ENCODE measurements at regions not wholly inside any gene's neighbourhood (a gene's known extent, or its start where the extent isn't known, plus 50 kb on each side); places are given as distances from the start of the nearest gene placed in this dataset.
"Not testable (repeated sequence)": the region's sequence is repeated elsewhere in the genome, so short reads cannot be mapped to it uniquely, and the experiment has no call there.

- intact Hi-C loops (cut with DNase I, micrococcal nuclease), result no loop called here
- POLR2A ChIA-PET, result interaction anchor here (0.6 kb wide), 1 partner anchor 14 kb away, joined by 3 read pairs; no protein-coding TSS in a partner anchor
- no peak for ATAC-seq
- CTCF ChIA-PET, result interaction anchor here (0.7 kb wide), 1 partner anchor 52 kb away, joined by 3 read pairs; no protein-coding TSS in a partner anchor
- DNase-seq, result no peak
- Mint-ChIP-seq H3K4me3 (no peak overlapping the region), H3K27ac (no peak overlapping the region), H3K36me3 (ENCODE audit: low read depth) (peaks cover 2% of the 10 kb centered on the region), H3K4me1 (peaks cover 4% of the 10 kb centered on the region), H3K27me3 (peaks cover 15% of the 10 kb centered on the region), H3K9me3 (ENCODE audit: low read depth) (no peaks in the 10 kb centered on the region)
Measured at GRCh38 chr22:25496396-25497064, 67.9 kb upstream of the GRK3 start.

GRCh38 chr22:25497181-25497641, 67.3 kb upstream of the GRK3 start:
- CTCF ChIA-PET, result interaction anchor here (0.7 kb wide), 1 partner anchor 51 kb away, joined by 3 read pairs; no protein-coding TSS in a partner anchor
- intact Hi-C loops (cut with DNase I, micrococcal nuclease), result no loop called here
- H3K4me3 Mint-ChIP-seq, result no peak overlapping the region

DNA sequence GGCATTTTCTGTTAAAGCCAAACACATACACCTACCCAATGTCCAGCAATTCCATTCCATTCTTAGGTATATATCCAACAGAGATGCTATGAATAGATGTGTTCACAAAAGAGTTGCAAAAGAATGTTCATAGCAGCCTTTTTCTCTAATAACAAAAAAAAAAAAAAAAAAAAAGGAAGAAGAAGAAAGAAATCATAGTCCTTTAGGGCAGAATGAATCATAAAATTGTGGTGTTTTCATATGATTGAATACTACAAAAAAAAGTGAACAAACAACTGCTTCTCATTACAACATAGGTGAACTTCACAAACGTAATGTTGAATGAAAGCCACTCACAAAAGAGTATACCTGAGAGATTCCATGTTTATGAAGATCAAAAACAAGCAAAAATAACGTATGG, 66.8 kb upstream of the GRK3 start:
- H3K27me3 Mint-ChIP-seq, result peaks cover 14% of the 10 kb centered on the region
- intact Hi-C loops (cut with DNase I, micrococcal nuclease), result no loop called here
- POLR2A ChIA-PET, result no interaction called here
- H3K9me3 Mint-ChIP-seq (ENCODE audit: low read depth), result no peaks in the 10 kb centered on the region
- no peak for ATAC-seq
- no peak overlapping the region for H3K4me3 Mint-ChIP-seq
- no peak for DNase-seq
- peaks cover 4% of the 10 kb centered on the region for H3K4me1 Mint-ChIP-seq
- H3K36me3 Mint-ChIP-seq (ENCODE audit: low read depth), result peaks cover 2% of the 10 kb centered on the region
- CTCF ChIA-PET, result no interaction called here
- H3K27ac Mint-ChIP-seq, result no peak overlapping the region

More at GRCh38 chr22:25497181-25497641, 67.3 kb upstream of the GRK3 start:
- Mint-ChIP-seq H3K4me1 (peaks cover 4% of the 10 kb centered on the region), H3K36me3 (ENCODE audit: low read depth) (peaks cover 2% of the 10 kb centered on the region), H3K27ac (no peak overlapping the region), H3K27me3 (peaks cover 15% of the 10 kb centered on the region), H3K9me3 (ENCODE audit: low read depth) (no peaks in the 10 kb centered on the region)
- POLR2A ChIA-PET, result no interaction called here
- DNase-seq (no peak), ATAC-seq (no peak)

- CTCF ChIA-PET; POLR2A ChIA-PET; H3K9me3 Mint-ChIP-seq (ENCODE audit: low read depth); H3K4me3 Mint-ChIP-seq; H3K4me1 Mint-ChIP-seq; DNase-seq; H3K27me3 Mint-ChIP-seq; H3K36me3 Mint-ChIP-seq (ENCODE audit: low read depth); H3K27ac Mint-ChIP-seq; ATAC-seq; intact Hi-C loops (cut with DNase I, micrococcal nuclease): not testable (repeated sequence)
Measured at GRCh38 chr22:25500671-25501070, 63.8 kb upstream of the GRK3 start.

DNA sequence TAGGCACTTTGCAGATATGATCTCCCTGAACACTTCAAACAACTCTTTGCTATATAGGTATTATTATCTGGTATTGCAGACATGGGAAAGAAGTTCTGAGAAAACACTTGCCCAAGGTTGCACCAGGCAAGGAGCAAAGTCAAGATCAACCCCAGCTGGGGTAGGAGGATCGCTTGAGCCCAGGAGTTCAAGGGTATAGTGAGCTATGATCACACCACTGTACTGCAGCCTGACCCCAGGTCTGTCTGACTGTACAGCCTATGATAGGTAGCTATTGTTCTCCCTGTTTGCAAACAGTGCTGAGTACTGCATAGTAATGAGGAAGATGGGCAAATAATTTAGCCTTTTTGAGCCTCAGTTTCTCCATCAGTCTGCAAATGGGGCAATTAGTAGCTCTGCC, 60.5 kb upstream of the GRK3 start:
- ATAC-seq; intact Hi-C loops (cut with DNase I, micrococcal nuclease); H3K4me1 Mint-ChIP-seq; POLR2A ChIA-PET; H3K27ac Mint-ChIP-seq; H3K36me3 Mint-ChIP-seq (ENCODE audit: low read depth); H3K4me3 Mint-ChIP-seq; DNase-seq; H3K27me3 Mint-ChIP-seq; H3K9me3 Mint-ChIP-seq (ENCODE audit: low read depth): not testable (repeated sequence)
- CTCF ChIA-PET, result interaction anchor here (0.6 kb wide), 1 partner anchor 27 kb away, joined by 3 read pairs; no protein-coding TSS in a partner anchor

GRCh38 chr22:25508161-25508560, 56.3 kb upstream of the GRK3 start:
- Mint-ChIP-seq H3K4me3 (no peak overlapping the region), H3K27me3 (no peaks in the 10 kb centered on the region), H3K27ac (no peak overlapping the region), H3K9me3 (ENCODE audit: low read depth) (no peaks in the 10 kb centered on the region), H3K4me1 (no peaks in the 10 kb centered on the region), H3K36me3 (ENCODE audit: low read depth) (peaks cover 5% of the 10 kb centered on the region)
- POLR2A ChIA-PET, result interaction anchor here (1.0 kb wide), 1 partner anchor 20 kb away, joined by 4 read pairs; no protein-coding TSS in a partner anchor
- intact Hi-C loops (cut with DNase I, micrococcal nuclease), result no loop called here
- no peak for ATAC-seq
- CTCF ChIA-PET, result interaction anchor here (0.6 kb wide), 1 partner anchor 166 kb away, joined by 3 read pairs; no protein-coding TSS in a partner anchor
- DNase-seq, result no peak

- no peak overlapping the region for H3K27ac Mint-ChIP-seq
- ATAC-seq (no peak), DNase-seq (no peak)
- CTCF ChIA-PET, result no interaction called here
- no peaks in the 10 kb centered on the region for H3K9me3 Mint-ChIP-seq (ENCODE audit: low read depth)
- POLR2A ChIA-PET, result interaction anchor here (0.6 kb wide), 1 partner anchor 166 kb away, joined by 3 read pairs; no protein-coding TSS in a partner anchor
- no peaks in the 10 kb centered on the region for H3K4me1 Mint-ChIP-seq
- no peaks in the 10 kb centered on the region for H3K27me3 Mint-ChIP-seq
- intact Hi-C loops (cut with DNase I, micrococcal nuclease), result no loop called here
- H3K36me3 Mint-ChIP-seq (ENCODE audit: low read depth), result peaks cover 5% of the 10 kb centered on the region
- no peak overlapping the region for H3K4me3 Mint-ChIP-seq
Measured at GRCh38 chr22:25508761-25509321, 55.6 kb upstream of the GRK3 start.

DNA sequence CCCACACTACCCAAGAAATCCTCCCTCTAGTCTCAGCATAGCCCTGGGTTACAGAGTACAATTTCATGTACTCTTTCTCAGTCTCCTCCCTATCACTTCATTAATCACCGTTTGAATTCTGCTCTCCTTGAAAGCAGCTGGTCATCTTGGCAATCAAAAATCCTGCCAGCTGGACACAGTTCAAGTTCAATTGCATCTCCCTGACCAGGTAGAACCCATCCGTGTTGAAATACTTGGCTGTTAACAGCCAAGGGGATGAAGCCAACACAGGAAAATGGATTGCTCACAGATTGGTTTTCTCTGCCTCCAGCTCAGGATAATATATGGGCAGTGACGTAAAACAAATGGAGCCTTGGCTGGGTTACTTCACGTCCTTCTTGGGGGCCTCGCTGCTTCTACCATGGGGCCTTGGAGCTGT, 55.1 kb upstream of the GRK3 start:
- POLR2A ChIA-PET, result interaction anchor here (0.6 kb wide), 1 partner anchor 165 kb away, joined by 3 read pairs; no protein-coding TSS in a partner anchor
- no peak overlapping the region for H3K4me3 Mint-ChIP-seq
- no peaks in the 10 kb centered on the region for H3K27me3 Mint-ChIP-seq

DNA sequence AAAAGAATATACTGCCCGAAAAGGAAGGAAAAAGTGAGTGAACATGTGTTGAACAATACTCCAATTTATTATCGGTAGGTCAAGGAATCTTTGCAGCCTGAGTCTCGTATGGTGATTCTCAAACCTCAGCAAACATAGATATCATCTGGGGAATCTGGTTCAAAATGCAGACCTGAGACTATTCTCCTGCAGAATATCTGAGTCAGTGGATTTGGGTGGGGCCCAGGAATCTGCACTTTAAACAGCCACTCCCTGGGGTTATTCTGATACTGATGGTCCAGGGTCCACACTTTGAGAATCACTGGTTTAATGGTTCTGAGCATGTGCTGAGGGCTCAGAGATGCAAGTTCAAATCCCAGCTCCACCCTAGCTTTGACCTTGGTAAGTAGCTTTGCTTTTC, 53.6 kb upstream of the GRK3 start:
- ATAC-seq (no peak), DNase-seq (no peak)
- H3K27me3 Mint-ChIP-seq, result no peaks in the 10 kb centered on the region
- H3K4me1 Mint-ChIP-seq, result no peaks in the 10 kb centered on the region
- no peak overlapping the region for H3K27ac Mint-ChIP-seq
- CTCF ChIA-PET, result interaction anchor here (0.6 to 0.7 kb wide), 2 partner anchors 23 to 155 kb away, joined by 3 read pairs; no protein-coding TSS in a partner anchor
- intact Hi-C loops (cut with DNase I, micrococcal nuclease), result no loop called here
- H3K36me3 Mint-ChIP-seq (ENCODE audit: low read depth), result peaks cover 5% of the 10 kb centered on the region
- H3K4me3 Mint-ChIP-seq, result no peak overlapping the region
- POLR2A ChIA-PET, result no interaction called here
- H3K9me3 Mint-ChIP-seq (ENCODE audit: low read depth), result no peaks in the 10 kb centered on the region

More for the DNA sequence above, 55.1 kb upstream of the GRK3 start:
- no peak for ATAC-seq
- no peaks in the 10 kb centered on the region for H3K9me3 Mint-ChIP-seq (ENCODE audit: low read depth)
- no peak overlapping the region for H3K27ac Mint-ChIP-seq
- no peak for DNase-seq
- H3K36me3 Mint-ChIP-seq (ENCODE audit: low read depth), result peaks cover 5% of the 10 kb centered on the region
- intact Hi-C loops (cut with DNase I, micrococcal nuclease), result no loop called here
- CTCF ChIA-PET, result no interaction called here
- H3K4me1 Mint-ChIP-seq, result no peaks in the 10 kb centered on the region

- DNase-seq (no peak), ATAC-seq (no peak)
- peaks cover 5% of the 10 kb centered on the region for H3K36me3 Mint-ChIP-seq (ENCODE audit: low read depth)
- no peaks in the 10 kb centered on the region for H3K27me3 Mint-ChIP-seq
- ChIA-PET POLR2A (no interaction called here), CTCF (no interaction called here)
- no peak overlapping the region for H3K27ac Mint-ChIP-seq
- no peak overlapping the region for H3K4me3 Mint-ChIP-seq
- intact Hi-C loops (cut with DNase I, micrococcal nuclease), result no loop called here
- no peaks in the 10 kb centered on the region for H3K4me1 Mint-ChIP-seq
- no peaks in the 10 kb centered on the region for H3K9me3 Mint-ChIP-seq (ENCODE audit: low read depth)
Measured at GRCh38 chr22:25511725-25512124, 52.8 kb upstream of the GRK3 start.

DNA sequence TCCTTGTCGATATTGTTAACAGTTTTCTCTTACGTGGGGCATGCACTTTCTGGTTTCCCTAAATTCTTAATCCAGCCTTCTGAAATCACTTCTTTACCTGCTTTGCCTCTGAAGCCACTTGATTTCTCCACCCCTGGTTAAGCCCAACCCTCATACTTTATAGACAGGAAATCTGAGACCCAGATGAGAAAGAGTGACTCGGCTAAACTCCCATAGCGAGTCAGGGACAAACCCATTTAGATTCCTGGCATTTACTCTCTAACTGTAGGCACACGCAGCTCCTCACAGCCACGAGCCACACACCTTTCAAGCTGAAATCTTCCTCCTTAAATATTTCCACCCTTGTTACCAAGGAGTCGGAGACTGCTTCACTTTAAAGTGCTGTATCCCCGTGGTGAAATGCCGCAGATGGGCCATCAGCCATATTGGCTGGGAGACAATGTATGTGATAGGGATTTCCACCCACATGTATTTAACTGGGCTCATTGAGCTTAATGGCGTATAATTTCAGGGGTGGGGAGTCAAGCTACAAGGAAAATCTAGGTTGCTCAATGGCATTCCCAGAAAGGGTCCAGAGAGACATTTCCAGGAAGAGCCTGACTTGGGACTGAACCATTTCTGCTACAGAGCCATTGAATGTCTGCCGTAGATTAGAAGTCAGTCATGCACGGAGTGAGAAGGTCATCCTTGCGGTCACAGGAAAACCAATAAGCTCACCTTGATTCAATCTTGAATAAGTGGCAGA, 49.9 kb upstream of the GRK3 start:
- peaks cover 5% of the 10 kb centered on the region for H3K36me3 Mint-ChIP-seq (ENCODE audit: low read depth)
- DNase-seq (no peak), ATAC-seq (no peak)
- ChIA-PET CTCF (no interaction called here), POLR2A (interaction anchor here (0.7 kb wide), 1 partner anchor 331 kb away, joined by 3 read pairs; no protein-coding TSS in a partner anchor)
- H3K4me3 Mint-ChIP-seq, result no peak overlapping the region
- H3K4me1 Mint-ChIP-seq, result no peaks in the 10 kb centered on the region
- intact Hi-C loops (cut with DNase I, micrococcal nuclease), result loop anchor here in 1 of 2 experiments (5.0 kb wide), 1 partner anchor 252 kb away; no protein-coding TSS in a partner anchor
- H3K9me3 Mint-ChIP-seq (ENCODE audit: low read depth), result no peaks in the 10 kb centered on the region
- H3K27me3 Mint-ChIP-seq, result no peaks in the 10 kb centered on the region
- H3K27ac Mint-ChIP-seq, result no peak overlapping the region

All from activated CD4-positive, alpha-beta T cell treated with anti-CD3 and anti-CD28 coated beads for 36 hours (primary cell).